Central memory CD8-positive, alpha-beta T cell (primary cell): ENCODE measurements at regions not wholly inside any gene's neighbourhood (a gene's known extent, or its start where the extent isn't known, plus 50 kb on each side); places are given as distances from the start of the nearest gene placed in this dataset.
A peak's percentile ranks its signal among the peaks of the same experiment; 100 is the strongest.

Experiments
- ATAC-seq: fragments of 150-1000 bp; cut with Tn5 transposase; replicated peaks from 2 replicates; pipeline ENCODE4 v1.10.0; 2022; ENCODE audit warnings: mild to moderate bottlenecking, moderate FRiP score, moderate number of reproducible peaks; ENCODE audit not compliant: poor library complexity, severe bottlenecking; ENCODE audit errors: extremely low read depth
- DNase-seq, 2 donors: peaks; one replicate each; pipeline ENCODE4 v3.0.0; 2021; ENCODE audit warnings: low spot score in 2 of 2
- H3K27ac Mint-ChIP-seq: one replicate; pipeline ENCODE4 v1.8.0; 2022; ENCODE audit warnings: low read depth, mild to moderate bottlenecking, moderate library complexity, mixed read lengths
- H3K27me3 Mint-ChIP-seq: one replicate; pipeline ENCODE4 v1.8.0; 2022; ENCODE audit warnings: mixed read lengths
- H3K36me3 Mint-ChIP-seq: one replicate; pipeline ENCODE4 v1.8.0; 2022; ENCODE audit warnings: mild to moderate bottlenecking, moderate library complexity, mixed read lengths; ENCODE audit not compliant: insufficient read depth
- H3K4me1 Mint-ChIP-seq: one replicate; pipeline ENCODE4 v1.8.0; 2022; ENCODE audit warnings: mixed read lengths
- H3K4me3 Mint-ChIP-seq: one replicate; pipeline ENCODE4 v1.8.0; 2022; ENCODE audit warnings: mild to moderate bottlenecking, moderate library complexity, mixed read lengths
- H3K9me3 Mint-ChIP-seq: one replicate; pipeline ENCODE4 v1.8.0; 2022; ENCODE audit warnings: mixed read lengths

GRCh38 chr13:22017226-22017625, 346.4 kb downstream of the FGF9 start:
- no peaks in the 10 kb centered on the region for H3K36me3 Mint-ChIP-seq
- no peaks in the 10 kb centered on the region for H3K9me3 Mint-ChIP-seq
- DNase-seq (no peak), ATAC-seq (peak; percentile 49)
- H3K27me3 Mint-ChIP-seq: no peaks in the 10 kb centered on the region
- no peak overlapping the region for H3K4me3 Mint-ChIP-seq
- no peaks in the 10 kb centered on the region for H3K4me1 Mint-ChIP-seq
- H3K27ac Mint-ChIP-seq: no peak overlapping the region

GRCh38 chr13:22018076-22018835, 347.4 kb downstream of the FGF9 start:
- no peak overlapping the region for H3K27ac Mint-ChIP-seq
- no peaks in the 10 kb centered on the region for H3K4me1 Mint-ChIP-seq
- ATAC-seq (no peak), DNase-seq (no peak)
- no peaks in the 10 kb centered on the region for H3K9me3 Mint-ChIP-seq
- no peak overlapping the region for H3K4me3 Mint-ChIP-seq
- H3K27me3 Mint-ChIP-seq: no peaks in the 10 kb centered on the region
- H3K36me3 Mint-ChIP-seq: no peaks in the 10 kb centered on the region

- no peak overlapping the region for H3K4me3 Mint-ChIP-seq
- no peaks in the 10 kb centered on the region for H3K9me3 Mint-ChIP-seq
Measured at GRCh38 chr13:22018836-22019210, 347.9 kb downstream of the FGF9 start.

GRCh38 chr13:22024381-22024994, 353.6 kb downstream of the FGF9 start:
- Mint-ChIP-seq H3K4me1 (no peaks in the 10 kb centered on the region), H3K9me3 (no peaks in the 10 kb centered on the region), H3K36me3 (no peaks in the 10 kb centered on the region), H3K4me3 (no peak overlapping the region), H3K27me3 (peaks cover 10% of the 10 kb centered on the region), H3K27ac (no peak overlapping the region)
- ATAC-seq: no peak
- DNase-seq: no peak

More at GRCh38 chr13:22018836-22019210, 347.9 kb downstream of the FGF9 start:
- Mint-ChIP-seq H3K27me3 (no peaks in the 10 kb centered on the region), H3K4me1 (no peaks in the 10 kb centered on the region), H3K27ac (no peak overlapping the region), H3K36me3 (no peaks in the 10 kb centered on the region)
- no peak for DNase-seq
- ATAC-seq: no peak

- Mint-ChIP-seq H3K4me1 (no peaks in the 10 kb centered on the region), H3K36me3 (no peaks in the 10 kb centered on the region), H3K9me3 (no peaks in the 10 kb centered on the region), H3K27ac (no peak overlapping the region), H3K4me3 (no peak overlapping the region), H3K27me3 (peaks cover 10% of the 10 kb centered on the region)
- DNase-seq (no peak), ATAC-seq (no peak)
Measured at GRCh38 chr13:22027566-22027965, 356.7 kb downstream of the FGF9 start.

GRCh38 chr13:22028831-22029230, 358.0 kb downstream of the FGF9 start:
- no peaks in the 10 kb centered on the region for H3K4me1 Mint-ChIP-seq
- DNase-seq: no peak

GRCh38 chr13:22030321-22030720, 359.4 kb downstream of the FGF9 start:
- H3K27me3 Mint-ChIP-seq: peaks cover 10% of the 10 kb centered on the region
- no peaks in the 10 kb centered on the region for H3K36me3 Mint-ChIP-seq
- no peak for ATAC-seq
- no peaks in the 10 kb centered on the region for H3K9me3 Mint-ChIP-seq
- no peak overlapping the region for H3K4me3 Mint-ChIP-seq
- DNase-seq: no peak
- no peaks in the 10 kb centered on the region for H3K4me1 Mint-ChIP-seq
- no peak overlapping the region for H3K27ac Mint-ChIP-seq

More at GRCh38 chr13:22028831-22029230, 358.0 kb downstream of the FGF9 start:
- H3K9me3 Mint-ChIP-seq: no peaks in the 10 kb centered on the region
- H3K27me3 Mint-ChIP-seq: peaks cover 10% of the 10 kb centered on the region
- H3K4me3 Mint-ChIP-seq: no peak overlapping the region
- ATAC-seq: no peak
- H3K36me3 Mint-ChIP-seq: no peaks in the 10 kb centered on the region
- H3K27ac Mint-ChIP-seq: no peak overlapping the region

- ATAC-seq (no peak), DNase-seq (no peak)
- peaks cover 10% of the 10 kb centered on the region for H3K27me3 Mint-ChIP-seq
- H3K36me3 Mint-ChIP-seq: no peaks in the 10 kb centered on the region
- no peak overlapping the region for H3K27ac Mint-ChIP-seq
- no peaks in the 10 kb centered on the region for H3K4me1 Mint-ChIP-seq
- no peak overlapping the region for H3K4me3 Mint-ChIP-seq
- H3K9me3 Mint-ChIP-seq: no peaks in the 10 kb centered on the region
Measured at GRCh38 chr13:22031702-22032286, 360.9 kb downstream of the FGF9 start.

- Mint-ChIP-seq H3K27ac (no peak overlapping the region), H3K4me1 (no peaks in the 10 kb centered on the region), H3K9me3 (no peaks in the 10 kb centered on the region), H3K36me3 (no peaks in the 10 kb centered on the region), H3K4me3 (no peak overlapping the region), H3K27me3 (peaks cover 10% of the 10 kb centered on the region)
- ATAC-seq: no peak
- DNase-seq: no peak
Measured at GRCh38 chr13:22032905-22033304, 362.0 kb downstream of the FGF9 start.

- H3K27me3 Mint-ChIP-seq: peaks cover 8% of the 10 kb centered on the region
- peaks cover 13% of the 10 kb centered on the region for H3K4me1 Mint-ChIP-seq
- no peaks in the 10 kb centered on the region for H3K36me3 Mint-ChIP-seq
- no peak overlapping the region for H3K4me3 Mint-ChIP-seq
- no peaks in the 10 kb centered on the region for H3K9me3 Mint-ChIP-seq
- H3K27ac Mint-ChIP-seq: peak overlapping the region; percentile 56
- no peak for DNase-seq
- no peak for ATAC-seq
Measured at GRCh38 chr13:22039961-22040360, 369.1 kb downstream of the FGF9 start.

- ATAC-seq (peak; percentile 74), DNase-seq (no peak)
- H3K27me3 Mint-ChIP-seq: peaks cover 8% of the 10 kb centered on the region
- peaks cover 17% of the 10 kb centered on the region for H3K4me1 Mint-ChIP-seq
- H3K4me3 Mint-ChIP-seq: peak overlapping the region; percentile 74
- no peak overlapping the region for H3K27ac Mint-ChIP-seq
- no peaks in the 10 kb centered on the region for H3K36me3 Mint-ChIP-seq
- no peaks in the 10 kb centered on the region for H3K9me3 Mint-ChIP-seq
Measured at GRCh38 chr13:22040810-22041364, 370.0 kb downstream of the FGF9 start.

GRCh38 chr13:22041741-22042140, 370.9 kb downstream of the FGF9 start:
- Mint-ChIP-seq H3K36me3 (no peaks in the 10 kb centered on the region), H3K27me3 (peaks cover 8% of the 10 kb centered on the region), H3K4me3 (peak overlapping the region; percentile 74), H3K4me1 (peaks cover 20% of the 10 kb centered on the region), H3K9me3 (no peaks in the 10 kb centered on the region), H3K27ac (no peak overlapping the region)
- DNase-seq: no peak
- no peak for ATAC-seq
